Liver (tissue), 3 donors: ENCODE measurements at regions not wholly inside any gene's neighbourhood (a gene's known extent, or its start where the extent isn't known, plus 50 kb on each side); places are given as distances from the start of the nearest gene placed in this dataset.

Source experiments
- SP1 ChIP-seq: IDR thresholded peaks from 2 replicates; pipeline ENCODE4 v1.6.1; 2018; ENCODE audit warnings: antibody characterized with exemption, mild to moderate bottlenecking
- YY1 ChIP-seq: IDR thresholded peaks from 2 replicates; pipeline ENCODE4 v1.6.1; 2016; ENCODE audit warnings: antibody characterized with exemption, mild to moderate bottlenecking
- TF ChIP-seq, protein P1 (sequence below): fragments of 150-350 bp; IDR thresholded peaks from 2 replicates; pipeline ENCODE4 v1.5.1; 2017; ENCODE audit warnings: improper control_type of control experiment, low read depth, low read length; ENCODE audit not compliant: missing input control
- donor health status: healthy.
- donor health status: healthy.

DNA sequence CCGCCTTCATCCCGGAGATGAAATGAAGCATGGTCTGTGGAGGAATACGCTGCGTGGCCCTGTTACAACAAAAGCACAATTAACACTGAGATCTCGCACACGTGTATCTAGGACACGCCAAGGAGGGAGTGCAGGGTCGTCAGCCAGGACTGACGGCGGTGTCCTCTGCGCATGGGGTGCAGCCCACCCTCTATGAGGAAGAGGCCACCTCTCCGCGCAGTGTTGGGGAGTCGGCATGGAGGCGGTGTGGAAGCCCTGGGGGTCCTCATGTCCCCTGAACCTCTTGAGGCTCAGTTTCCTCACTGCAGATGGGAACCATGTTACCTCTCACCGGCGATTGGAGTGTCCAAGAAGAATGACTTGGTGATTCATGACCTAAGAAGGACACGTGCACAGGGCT, 86.0 kb upstream of the ZNF236 start:
- TF ChIP-seq, protein P1, sequence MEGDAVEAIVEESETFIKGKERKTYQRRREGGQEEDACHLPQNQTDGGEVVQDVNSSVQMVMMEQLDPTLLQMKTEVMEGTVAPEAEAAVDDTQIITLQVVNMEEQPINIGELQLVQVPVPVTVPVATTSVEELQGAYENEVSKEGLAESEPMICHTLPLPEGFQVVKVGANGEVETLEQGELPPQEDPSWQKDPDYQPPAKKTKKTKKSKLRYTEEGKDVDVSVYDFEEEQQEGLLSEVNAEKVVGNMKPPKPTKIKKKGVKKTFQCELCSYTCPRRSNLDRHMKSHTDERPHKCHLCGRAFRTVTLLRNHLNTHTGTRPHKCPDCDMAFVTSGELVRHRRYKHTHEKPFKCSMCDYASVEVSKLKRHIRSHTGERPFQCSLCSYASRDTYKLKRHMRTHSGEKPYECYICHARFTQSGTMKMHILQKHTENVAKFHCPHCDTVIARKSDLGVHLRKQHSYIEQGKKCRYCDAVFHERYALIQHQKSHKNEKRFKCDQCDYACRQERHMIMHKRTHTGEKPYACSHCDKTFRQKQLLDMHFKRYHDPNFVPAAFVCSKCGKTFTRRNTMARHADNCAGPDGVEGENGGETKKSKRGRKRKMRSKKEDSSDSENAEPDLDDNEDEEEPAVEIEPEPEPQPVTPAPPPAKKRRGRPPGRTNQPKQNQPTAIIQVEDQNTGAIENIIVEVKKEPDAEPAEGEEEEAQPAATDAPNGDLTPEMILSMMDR: no peak
- TF ChIP-seq YY1 (no peak), SP1 (no peak)
